Astrocyte of the hippocampus (primary cell): ENCODE measurements at regions not wholly inside any gene's neighbourhood (a gene's known extent, or its start where the extent isn't known, plus 50 kb on each side); places are given as distances from the start of the nearest gene placed in this dataset.
A peak's percentile ranks its signal among the peaks of the same experiment; 100 is the strongest.
"Not testable (repeated sequence)": the region's sequence is repeated elsewhere in the genome, so short reads cannot be mapped to it uniquely, and the experiment has no call there.

Source experiments
- DNase-seq: peaks from one replicate; pipeline ENCODE4 v3.0.0; 2011; ENCODE audit warnings: low read depth, low spot score

- no peak for DNase-seq
These were observed 306.7 kb upstream of the GRID2 start for GRCh38 chr4:91997045-91997444.

GRCh38 chr4:92012899-92013867 lies 290.6 kb upstream of the GRID2 start:
- peak; percentile 1 for DNase-seq

GRCh38 chr4:92014067-92014466 lies 289.7 kb upstream of the GRID2 start:
- DNase-seq, result no peak

- no peak for DNase-seq
These were observed 282.6 kb upstream of the GRID2 start for GRCh38 chr4:92021203-92021602.

GRCh38 chr4:92021788-92022187 lies 282.0 kb upstream of the GRID2 start:
- DNase-seq, result no peak

GRCh38 chr4:92028830-92029229 lies 274.9 kb upstream of the GRID2 start:
- DNase-seq, result not testable (repeated sequence)

- DNase-seq, result peak; percentile 7
These were observed 271.9 kb upstream of the GRID2 start for GRCh38 chr4:92031825-92032224.

- DNase-seq, result no peak
These were observed 268.1 kb upstream of the GRID2 start for GRCh38 chr4:92035666-92036065.

GRCh38 chr4:92045718-92046117 lies 258.0 kb upstream of the GRID2 start:
- DNase-seq, result no peak

- DNase-seq, result peak; percentile 46
These were observed 256.4 kb upstream of the GRID2 start for GRCh38 chr4:92047209-92047875.

GRCh38 chr4:92050875-92051274 lies 252.9 kb upstream of the GRID2 start:
- peak; percentile 7 for DNase-seq

GRCh38 chr4:92059615-92060014 lies 244.2 kb upstream of the GRID2 start:
- DNase-seq, result no peak

GRCh38 chr4:92060333-92060732 lies 243.4 kb upstream of the GRID2 start:
- no peak for DNase-seq

- no peak for DNase-seq
These were observed 239.2 kb upstream of the GRID2 start for GRCh38 chr4:92064574-92064973.

- DNase-seq, result no peak
These were observed 237.3 kb upstream of the GRID2 start for GRCh38 chr4:92066485-92066884.

GRCh38 chr4:92071587-92071986 lies 232.2 kb upstream of the GRID2 start:
- DNase-seq, result no peak

GRCh38 chr4:92074839-92075238 lies 228.9 kb upstream of the GRID2 start:
- no peak for DNase-seq

- no peak for DNase-seq
These were observed 212.9 kb upstream of the GRID2 start for GRCh38 chr4:92090887-92091286.

GRCh38 chr4:92091335-92091734 lies 212.4 kb upstream of the GRID2 start:
- no peak for DNase-seq

GRCh38 chr4:92099861-92100260 lies 203.9 kb upstream of the GRID2 start:
- DNase-seq, result no peak

- DNase-seq, result peak; percentile 14
These were observed 202.8 kb upstream of the GRID2 start for GRCh38 chr4:92100975-92101374.

GRCh38 chr4:92101737-92102172 lies 202.0 kb upstream of the GRID2 start:
- peak; percentile 63 for DNase-seq

- DNase-seq, result no peak
These were observed 199.3 kb upstream of the GRID2 start for GRCh38 chr4:92104506-92104905.
